Effector memory CD4-positive, alpha-beta T cell (primary cell): ENCODE measurements at regions not wholly inside any gene's neighbourhood (a gene's known extent, or its start where the extent isn't known, plus 50 kb on each side); places are given as distances from the start of the nearest gene placed in this dataset.

Experiments
- DNase-seq, 3 donors: peaks; one replicate each; pipeline ENCODE4 v3.0.0-alpha.2; 2020
- H3K27ac ChIP-seq: 2 replicates; pipeline ENCODE4 v1.7.0; 2013; ENCODE audit warnings: mild to moderate bottlenecking, low read length, moderate library complexity; ENCODE audit not compliant: insufficient read depth, poor library complexity, severe bottlenecking
- H3K27me3 ChIP-seq: replicated peaks from 2 replicates; pipeline ENCODE4 v1.7.0; 2013; ENCODE audit warnings: mild to moderate bottlenecking, low read length; ENCODE audit not compliant: insufficient read depth, control insufficient read depth, poor library complexity, severe bottlenecking
- H3K36me3 ChIP-seq: 2 replicates; pipeline ENCODE4 v1.7.0; 2013; ENCODE audit warnings: mild to moderate bottlenecking, low read length, moderate library complexity; ENCODE audit not compliant: control insufficient read depth, insufficient read depth
- H3K4me1 ChIP-seq: 2 replicates; pipeline ENCODE4 v1.7.0; 2013; ENCODE audit warnings: low read length, mild to moderate bottlenecking; ENCODE audit not compliant: control insufficient read depth, insufficient read depth, poor library complexity, severe bottlenecking
- H3K4me3 ChIP-seq: 2 replicates; pipeline ENCODE4 v1.7.0; 2013; ENCODE audit warnings: low read length, low read depth, mild to moderate bottlenecking; ENCODE audit not compliant: insufficient read depth, poor library complexity, severe bottlenecking
- H3K9me3 ChIP-seq: 2 replicates; pipeline ENCODE4 v1.7.0; 2013; ENCODE audit warnings: mild to moderate bottlenecking, low read length, moderate library complexity; ENCODE audit not compliant: control insufficient read depth

DNA sequence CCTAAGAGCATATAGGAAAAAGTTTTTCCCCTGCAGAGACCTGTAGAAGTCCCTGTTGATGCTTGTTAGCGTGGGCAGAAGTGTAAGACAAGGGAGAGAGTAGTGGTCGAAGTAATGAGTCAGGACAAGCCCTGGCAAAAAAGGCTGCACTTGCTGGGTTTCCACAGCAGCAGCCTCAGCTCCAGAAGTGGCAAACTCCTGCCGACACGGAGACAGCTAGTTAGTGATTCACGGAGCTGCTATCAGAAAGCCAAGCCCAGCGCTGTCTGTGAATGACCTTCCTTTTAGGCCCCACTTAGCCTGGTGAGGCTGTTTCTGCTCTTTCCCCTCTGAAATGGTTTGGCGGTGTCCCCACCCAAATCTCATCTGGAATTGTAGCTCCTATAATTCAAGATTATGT is 109.1 kb downstream of the FAM50B start:
- Histone ChIP-seq H3K9me3 (no peaks in the 10 kb centered on the region), H3K27ac (no peak overlapping the region), H3K4me1 (no peaks in the 10 kb centered on the region), H3K27me3 (no peaks in the 10 kb centered on the region), H3K36me3 (no peaks in the 10 kb centered on the region), H3K4me3 (no peak overlapping the region)
- DNase-seq = no peak

DNA sequence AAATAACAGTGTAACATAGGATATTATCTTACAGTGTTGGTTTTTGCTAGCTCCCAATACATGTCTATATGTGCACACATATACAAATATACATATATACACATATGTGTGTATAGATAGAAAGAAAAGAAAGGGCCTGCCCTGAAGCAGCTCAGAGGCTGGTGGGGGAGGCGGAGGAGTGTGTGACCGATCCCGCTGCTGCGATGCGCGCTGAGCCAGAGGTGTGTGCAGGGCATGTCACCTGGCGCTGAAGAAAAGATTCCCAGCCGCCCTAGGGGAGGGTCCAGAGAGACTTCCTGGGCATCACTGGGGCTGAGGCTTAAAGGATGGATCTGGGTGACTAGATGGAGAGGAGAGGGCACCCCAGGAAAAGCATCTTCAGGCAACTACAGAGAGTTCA is 110.2 kb downstream of the FAM50B start:
- H3K4me1 ChIP-seq = no peaks in the 10 kb centered on the region
- DNase-seq = no peak
- H3K27ac ChIP-seq = no peak overlapping the region

DNA sequence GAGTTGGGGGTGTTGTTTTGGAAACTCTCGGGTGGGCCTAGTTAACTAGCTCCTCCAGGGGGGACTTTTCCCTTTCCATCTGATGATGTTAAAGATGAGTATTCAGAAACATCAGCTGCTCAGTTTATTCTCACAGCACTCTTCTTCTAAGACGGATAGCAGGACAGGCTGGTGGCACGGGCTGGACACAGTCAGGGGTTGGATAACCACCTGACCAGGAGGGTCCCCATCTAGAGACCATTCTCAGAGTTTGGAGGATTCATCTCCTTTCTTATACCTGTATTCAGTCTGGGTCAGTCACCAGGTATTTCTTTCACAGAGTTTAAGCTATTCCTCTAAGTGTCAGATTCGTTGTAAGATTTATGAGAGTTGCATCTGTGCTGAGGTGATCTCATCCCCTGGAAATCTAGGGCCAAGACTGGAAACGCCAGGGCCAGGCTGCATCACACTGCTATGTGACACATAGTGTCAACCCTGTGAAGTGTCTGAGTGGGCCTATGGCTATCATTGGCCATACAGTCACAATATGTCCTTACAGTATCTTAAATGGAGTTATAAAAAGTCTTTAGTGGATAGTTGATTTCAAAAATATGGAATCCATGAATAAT is 111.7 kb downstream of the FAM50B start:
- DNase-seq = no peak
- Histone ChIP-seq H3K27ac (no peak overlapping the region), H3K36me3 (no peaks in the 10 kb centered on the region), H3K4me1 (no peaks in the 10 kb centered on the region), H3K4me3 (no peak overlapping the region), H3K9me3 (no peaks in the 10 kb centered on the region), H3K27me3 (no peaks in the 10 kb centered on the region)

More for the DNA sequence above, 110.2 kb downstream of the FAM50B start:
- Histone ChIP-seq H3K27me3 (no peaks in the 10 kb centered on the region), H3K4me3 (no peak overlapping the region), H3K9me3 (no peaks in the 10 kb centered on the region), H3K36me3 (no peaks in the 10 kb centered on the region)

DNA sequence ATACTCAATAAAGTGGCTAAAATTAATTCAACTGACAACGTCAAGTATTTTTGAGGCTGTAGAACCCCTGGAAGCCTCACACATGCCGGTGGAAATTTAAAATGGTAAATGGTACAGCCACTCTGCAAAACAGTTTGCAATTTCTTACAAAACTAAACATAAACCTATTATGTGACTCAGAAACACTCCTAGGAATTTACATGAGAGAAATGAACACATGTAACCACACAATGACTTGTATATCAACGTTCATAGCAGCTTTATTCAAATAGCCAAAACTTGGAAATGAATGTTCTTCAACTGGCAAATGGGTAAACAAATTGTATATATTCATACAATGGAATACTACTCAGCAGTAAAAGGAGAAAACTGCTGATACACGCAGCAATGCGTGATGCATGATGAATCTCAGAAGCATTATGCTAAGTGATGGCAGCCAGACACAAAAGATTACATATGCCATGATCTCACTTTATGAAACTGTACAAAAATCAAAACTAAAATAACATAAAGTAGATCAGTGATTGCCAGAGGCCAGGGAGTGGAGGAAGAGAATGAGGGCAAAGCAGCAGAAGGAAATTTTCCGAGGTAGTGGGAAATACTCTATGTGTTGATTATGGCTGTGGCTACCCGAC is 112.5 kb downstream of the FAM50B start:
- Histone ChIP-seq H3K4me3 (no peak overlapping the region), H3K27ac (no peak overlapping the region), H3K36me3 (no peaks in the 10 kb centered on the region), H3K9me3 (no peaks in the 10 kb centered on the region), H3K4me1 (no peaks in the 10 kb centered on the region), H3K27me3 (no peaks in the 10 kb centered on the region)
- no peak for DNase-seq

DNA sequence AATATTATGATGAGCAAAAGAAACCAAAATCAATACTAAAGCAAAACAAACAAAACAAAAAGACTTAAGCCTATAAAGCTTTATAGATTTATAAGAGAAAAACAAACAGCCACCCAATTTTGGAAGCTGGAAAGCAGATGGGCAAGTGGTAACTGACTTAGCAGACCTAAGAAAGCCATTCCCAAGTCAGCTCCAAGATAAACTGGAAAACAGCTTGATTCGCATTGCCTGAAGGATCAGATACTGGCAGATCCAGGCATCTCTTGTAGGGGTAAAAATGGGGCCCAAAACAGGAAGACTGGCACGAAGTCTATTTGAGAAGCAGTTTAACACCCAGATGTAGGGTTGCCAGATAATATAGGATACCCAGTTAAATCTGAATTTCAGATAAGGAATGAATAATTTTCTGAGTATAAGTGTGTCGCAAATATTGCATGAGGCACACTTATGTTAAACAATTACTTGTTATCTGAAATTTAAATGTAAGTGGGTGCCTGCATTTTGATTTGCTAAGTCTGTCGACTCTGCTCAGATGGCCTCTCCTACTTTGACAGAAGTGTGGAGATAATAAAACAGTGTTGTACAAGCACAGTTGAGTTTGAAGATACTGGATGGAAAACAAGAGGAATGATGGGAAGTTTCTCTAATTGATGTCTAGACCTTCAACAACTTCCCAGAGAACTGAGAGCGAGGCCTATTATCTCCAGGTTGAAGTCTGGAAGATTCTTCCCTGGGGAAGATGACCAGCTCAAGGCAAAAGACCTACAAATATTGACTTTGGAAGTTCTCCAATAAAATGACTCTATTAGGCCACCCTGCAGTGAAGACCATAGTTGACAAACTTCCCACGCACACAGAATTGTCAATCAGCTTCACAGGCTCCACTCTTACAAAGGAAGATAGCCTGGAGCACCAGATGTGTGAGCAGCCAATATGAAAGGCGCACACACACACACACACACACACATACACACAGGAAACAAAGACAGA is 113.4 kb downstream of the FAM50B start:
- Histone ChIP-seq H3K9me3 (no peaks in the 10 kb centered on the region), H3K27ac (no peak overlapping the region), H3K36me3 (no peaks in the 10 kb centered on the region), H3K4me1 (no peaks in the 10 kb centered on the region), H3K27me3 (no peaks in the 10 kb centered on the region), H3K4me3 (no peak overlapping the region)
- no peak for DNase-seq

DNA sequence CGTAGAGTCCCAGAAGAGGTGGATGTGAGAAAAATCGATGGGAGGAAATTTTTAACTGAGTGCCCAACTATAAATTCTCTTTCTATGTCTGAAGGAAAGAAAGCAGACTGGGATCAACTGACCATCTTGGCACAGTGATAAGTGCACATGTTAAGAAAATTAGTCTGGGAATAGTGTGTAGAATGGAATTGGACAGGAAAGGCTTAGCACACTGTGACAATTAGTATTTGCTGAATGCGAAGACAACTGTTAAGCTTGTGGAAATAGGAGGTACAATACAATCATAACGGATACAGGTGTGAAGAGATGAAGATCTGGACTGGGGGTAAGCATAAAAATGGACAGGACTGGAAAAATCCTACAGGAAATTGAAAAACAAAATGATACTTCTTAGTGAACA is 114.3 kb downstream of the FAM50B start:
- DNase-seq = no peak
- no peaks in the 10 kb centered on the region for H3K9me3 ChIP-seq
- no peaks in the 10 kb centered on the region for H3K4me1 ChIP-seq
- H3K4me3 ChIP-seq = no peak overlapping the region
- H3K27ac ChIP-seq = no peak overlapping the region
- no peaks in the 10 kb centered on the region for H3K36me3 ChIP-seq
- H3K27me3 ChIP-seq = no peaks in the 10 kb centered on the region

DNA sequence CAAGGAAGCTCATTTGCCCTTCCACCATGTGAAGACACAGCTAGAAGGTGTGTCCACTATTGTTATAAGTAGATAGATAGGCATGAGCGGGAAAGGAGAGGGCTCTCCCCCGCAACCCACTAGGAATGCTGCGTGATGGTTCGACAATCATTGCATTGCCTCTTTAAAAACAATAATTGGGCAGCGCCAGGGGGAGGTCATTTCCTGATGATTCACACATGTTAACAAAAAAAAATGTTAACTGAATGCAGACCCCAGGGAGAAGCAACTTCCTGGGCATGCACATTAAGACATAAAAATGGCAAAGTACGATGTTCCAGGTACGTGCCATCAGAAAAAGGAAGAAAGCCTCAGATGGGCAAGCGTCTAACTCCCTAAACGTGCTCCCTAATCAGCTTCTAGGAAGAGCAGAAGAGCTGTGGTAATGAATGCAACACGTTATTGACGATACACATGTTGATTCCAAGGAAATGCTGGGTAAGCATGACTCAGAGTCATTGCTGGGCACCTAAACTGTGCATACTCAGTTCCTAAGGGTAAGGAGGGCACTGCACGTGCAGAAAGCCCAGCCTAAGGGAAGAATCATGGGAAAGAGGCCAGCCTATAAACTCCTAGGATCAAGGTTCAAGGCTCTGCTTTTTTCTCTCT is 113.7 kb downstream of the FAM217A start:
- no peak for DNase-seq

DNA sequence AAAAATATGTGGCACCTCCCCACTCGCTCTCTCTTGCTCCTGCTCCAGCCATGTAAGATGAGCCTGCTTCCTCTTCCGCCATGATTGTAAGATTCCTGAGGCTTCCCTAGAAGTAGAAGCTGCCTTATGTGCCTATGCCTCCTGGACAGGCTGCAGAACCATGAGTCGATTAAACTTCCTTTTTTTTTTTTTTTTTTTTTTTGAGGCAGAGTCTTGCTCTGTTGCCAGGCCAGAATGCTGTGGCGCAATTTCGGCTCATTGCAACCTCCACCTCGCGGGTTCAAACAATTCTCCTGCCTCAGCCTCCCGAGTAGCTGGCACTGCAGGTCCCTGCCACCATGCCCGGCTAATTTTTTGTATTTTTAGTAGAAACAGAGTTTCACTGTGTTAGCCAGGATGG is 112.5 kb downstream of the FAM217A start:
- Histone ChIP-seq H3K4me1 (no peaks in the 10 kb centered on the region), H3K4me3 (no peak overlapping the region), H3K27ac (no peak overlapping the region), H3K27me3 (no peaks in the 10 kb centered on the region), H3K9me3 (no peaks in the 10 kb centered on the region), H3K36me3 (no peaks in the 10 kb centered on the region)
- DNase-seq = no peak

More for the DNA sequence above, 113.7 kb downstream of the FAM217A start:
- H3K9me3 ChIP-seq = no peaks in the 10 kb centered on the region
- H3K4me1 ChIP-seq = no peaks in the 10 kb centered on the region
- H3K36me3 ChIP-seq = no peaks in the 10 kb centered on the region
- no peak overlapping the region for H3K27ac ChIP-seq
- H3K27me3 ChIP-seq = no peaks in the 10 kb centered on the region
- no peak overlapping the region for H3K4me3 ChIP-seq

DNA sequence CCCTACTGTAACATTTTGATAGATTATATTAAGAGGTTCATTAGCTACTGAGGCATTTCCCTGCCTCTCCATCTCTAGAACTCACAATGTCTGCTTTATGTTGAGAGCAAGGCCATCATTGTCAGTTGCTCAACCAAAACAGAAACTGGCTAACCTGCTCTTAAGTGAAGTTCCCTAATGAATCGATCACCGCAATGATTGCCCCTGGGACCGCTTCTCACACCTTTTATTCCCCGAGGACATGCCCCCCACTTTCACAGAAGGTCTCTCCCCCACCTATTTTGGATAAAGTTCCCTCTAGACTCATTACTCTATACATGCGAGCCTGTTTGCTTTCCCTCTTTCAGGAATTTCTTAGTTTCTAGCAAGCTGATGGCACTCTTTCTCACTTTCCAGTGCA is 108.8 kb downstream of the FAM217A start:
- no peak for DNase-seq
- no peaks in the 10 kb centered on the region for H3K9me3 ChIP-seq
- H3K4me1 ChIP-seq = no peaks in the 10 kb centered on the region
- no peaks in the 10 kb centered on the region for H3K27me3 ChIP-seq
- H3K27ac ChIP-seq = no peak overlapping the region
- H3K4me3 ChIP-seq = no peak overlapping the region
- H3K36me3 ChIP-seq = no peaks in the 10 kb centered on the region
